ENCODE measurements at regions not wholly inside any gene's neighbourhood (a gene's known extent, or its start where the extent isn't known, plus 50 kb on each side); places are given as distances from the start of the nearest gene placed in this dataset.

- FAIRE-seq: no peak
Measured at GRCh38 chr1:81695741-81696140, 105.0 kb upstream of the ADGRL2 start.

- no peak for FAIRE-seq
Measured at GRCh38 chr1:81693316-81693715, 107.4 kb upstream of the ADGRL2 start.

- no peak for FAIRE-seq
Measured at GRCh38 chr1:81690676-81691453, 109.9 kb upstream of the ADGRL2 start.

DNA sequence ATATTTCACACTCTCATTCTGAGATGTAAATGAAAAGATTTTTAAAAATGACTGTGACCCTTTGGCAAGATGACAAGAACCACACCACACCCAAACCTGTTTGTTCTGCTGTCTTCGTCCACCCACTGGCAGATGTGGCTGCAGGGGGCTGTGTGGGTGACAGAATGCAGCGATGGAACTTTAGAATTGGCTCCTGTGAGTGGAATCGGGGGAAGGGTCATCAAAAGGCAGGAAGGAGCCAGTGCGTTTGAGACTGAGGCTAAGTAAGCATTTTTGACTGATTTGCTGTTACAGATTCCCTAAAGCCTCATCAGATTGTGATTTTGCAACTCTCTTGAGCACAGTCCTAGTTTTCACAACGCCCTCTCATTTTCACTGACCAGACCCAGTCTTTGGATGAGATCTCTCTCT is 111.2 kb upstream of the ADGRL2 start:
- FAIRE-seq: no peak

DNA sequence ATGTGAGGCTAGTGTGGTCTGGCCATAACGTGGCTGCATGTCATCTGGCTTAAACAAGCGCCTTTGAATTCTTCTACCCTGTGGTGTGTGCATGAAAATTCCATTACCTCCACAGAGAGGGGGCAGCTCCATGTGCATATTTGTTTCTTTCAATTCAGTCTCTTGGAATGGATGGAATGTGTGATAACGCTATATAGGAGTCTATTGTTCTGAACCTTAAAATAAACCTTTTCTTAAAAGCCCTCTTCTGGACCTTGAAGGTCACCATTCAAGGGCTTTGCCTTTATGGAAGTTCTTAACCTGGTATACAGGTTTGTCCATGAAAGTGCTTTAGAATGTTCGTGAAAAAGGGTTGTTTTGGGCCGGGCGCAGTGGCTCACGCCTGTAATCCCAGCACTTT is 118.2 kb upstream of the ADGRL2 start:
- FAIRE-seq: no peak

DNA sequence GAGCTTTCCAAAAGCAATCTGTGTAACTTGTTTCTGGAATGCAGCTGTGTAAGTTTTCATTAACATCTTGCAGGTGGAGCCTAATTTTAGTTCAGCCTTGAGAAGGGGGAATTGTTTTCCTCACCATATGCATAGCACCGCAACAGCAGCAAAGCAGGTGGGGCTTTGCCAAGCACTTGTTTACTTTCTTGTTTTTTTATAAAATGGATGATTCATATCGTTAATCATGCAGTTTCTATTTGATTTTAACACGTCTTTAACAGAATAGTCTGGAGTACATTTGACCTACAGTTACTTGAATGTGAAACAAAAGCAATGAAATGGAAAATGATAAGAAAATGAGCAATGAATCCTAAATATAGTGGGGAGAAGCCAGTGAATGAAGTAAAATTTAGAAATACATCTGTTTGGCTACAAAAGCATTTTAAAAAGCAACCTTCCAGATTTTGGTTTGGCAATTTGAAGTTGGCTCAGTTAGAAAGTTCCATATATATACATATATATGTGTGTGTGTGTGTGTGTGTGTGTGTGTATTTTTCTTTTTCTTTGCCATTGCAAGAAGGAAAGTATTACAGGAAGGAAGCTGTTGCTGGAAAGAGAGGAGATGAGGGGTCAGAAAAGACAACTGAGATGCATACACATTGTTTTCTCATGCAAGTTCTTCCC is 119.0 kb upstream of the ADGRL2 start:
- FAIRE-seq: no peak

DNA sequence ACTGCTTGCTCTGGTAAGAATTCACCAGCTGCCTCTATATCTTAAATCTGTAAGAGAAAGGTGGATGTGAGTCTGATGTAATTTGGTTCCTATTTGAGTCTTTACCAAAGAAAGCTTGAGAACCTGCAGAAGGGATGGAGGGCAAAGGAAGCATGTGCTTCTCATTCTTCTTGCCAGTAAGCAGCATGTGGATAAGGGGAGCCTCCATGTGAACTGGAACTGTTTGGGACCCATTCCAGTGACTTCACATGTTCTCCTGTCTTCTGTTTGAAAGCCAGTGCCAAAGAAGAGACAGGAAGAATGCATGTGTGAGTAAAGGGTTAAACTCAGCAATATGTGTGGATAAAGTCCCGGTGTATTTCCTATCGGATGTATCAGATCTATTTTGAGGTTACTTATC is 119.6 kb upstream of the ADGRL2 start:
- FAIRE-seq: no peak

DNA sequence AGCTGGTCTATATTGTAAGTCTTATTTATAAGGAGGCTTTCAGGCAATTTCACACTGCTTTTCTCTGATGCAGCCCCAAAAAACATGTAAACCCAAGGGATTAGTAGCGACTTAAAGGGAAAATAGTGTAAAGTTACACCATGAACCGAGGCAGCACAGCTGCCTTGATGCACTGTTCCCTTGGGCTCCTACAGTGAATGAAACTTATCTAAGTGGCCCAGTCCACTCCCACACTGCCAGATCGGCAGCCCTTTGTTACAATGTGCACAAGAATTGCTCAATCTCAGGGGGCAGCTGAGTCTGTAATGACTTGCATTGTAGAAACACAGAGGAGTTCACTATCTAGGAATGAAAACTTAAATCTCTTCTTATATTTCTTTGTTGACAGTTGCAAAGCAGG is 120.8 kb upstream of the ADGRL2 start:
- no peak for FAIRE-seq

DNA sequence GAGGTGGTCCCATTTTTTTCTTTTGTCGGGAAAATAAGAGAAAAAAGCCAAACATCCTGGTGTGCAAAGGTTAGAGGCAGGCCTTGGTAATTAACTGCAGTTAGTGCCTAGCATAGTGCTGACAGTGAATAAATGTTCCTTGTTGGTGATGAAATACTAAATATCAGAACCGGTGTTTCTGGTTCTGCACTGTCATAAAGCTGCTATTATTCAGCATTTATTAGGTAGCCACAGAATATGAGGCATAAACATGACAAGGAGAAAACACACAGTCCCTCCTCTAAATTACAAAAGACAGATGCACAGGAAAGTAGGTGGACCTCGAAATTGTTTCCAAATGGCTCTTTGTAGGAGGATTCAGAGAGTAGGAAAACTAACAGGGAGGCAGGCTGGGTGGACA is 122.0 kb upstream of the ADGRL2 start:
- FAIRE-seq: peak; percentile 79

GRCh38 chr1:81672766-81673165 is 128.0 kb upstream of the ADGRL2 start:
- no peak for FAIRE-seq

- FAIRE-seq: no peak
Measured at GRCh38 chr1:81671038-81671437, 129.7 kb upstream of the ADGRL2 start.

- no peak for FAIRE-seq
Measured at GRCh38 chr1:81670286-81670685, 130.4 kb upstream of the ADGRL2 start.

GRCh38 chr1:81666586-81666985 is 134.1 kb upstream of the ADGRL2 start:
- FAIRE-seq: no peak

DNA sequence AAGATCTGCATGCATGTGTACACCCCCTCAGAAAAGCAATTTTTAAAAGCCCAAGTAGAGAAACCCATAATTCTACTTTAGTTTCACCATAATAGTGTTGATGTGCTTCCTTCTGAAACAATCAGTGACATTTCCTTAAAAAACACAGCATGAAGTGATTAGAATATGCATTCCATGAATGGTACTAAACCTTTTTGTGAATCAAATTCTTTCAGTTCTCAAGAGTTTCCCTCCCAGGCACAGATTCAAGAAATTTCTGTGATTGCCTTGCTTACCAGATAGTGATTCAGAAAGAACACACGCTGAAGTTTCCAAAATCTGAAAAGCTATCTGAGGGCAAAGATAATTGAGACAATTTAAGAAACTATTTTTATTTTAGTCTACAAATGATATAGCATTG is 136.4 kb upstream of the ADGRL2 start:
- no peak for FAIRE-seq

- no peak for FAIRE-seq
Measured at GRCh38 chr1:81662913-81663526, 137.7 kb upstream of the ADGRL2 start.

- FAIRE-seq: no peak
Measured at GRCh38 chr1:81660286-81660685, 140.4 kb upstream of the ADGRL2 start.

GRCh38 chr1:81654657-81655056 is 146.1 kb upstream of the ADGRL2 start:
- FAIRE-seq: no peak

GRCh38 chr1:81654147-81654546 is 146.6 kb upstream of the ADGRL2 start:
- FAIRE-seq: no peak

DNA sequence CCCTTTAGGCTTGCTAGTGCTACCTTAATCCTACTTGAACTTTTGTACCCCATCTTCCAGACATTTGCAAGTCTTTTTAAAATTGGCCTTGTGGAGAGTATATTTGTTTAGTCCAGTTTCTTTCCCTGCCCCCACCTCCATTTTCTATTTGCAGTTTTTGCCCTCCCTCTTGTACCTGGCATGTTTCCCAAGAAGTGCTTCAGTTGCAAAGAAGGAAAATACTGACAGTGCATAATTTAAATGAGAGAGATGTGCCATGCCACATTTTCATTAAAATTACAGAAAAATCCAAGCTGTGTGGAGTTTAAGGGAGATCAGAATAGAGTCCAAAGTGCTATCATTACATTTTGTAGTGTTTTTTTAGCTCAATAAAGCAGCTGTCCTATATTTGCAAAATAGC is 150.0 kb upstream of the ADGRL2 start:
- no peak for FAIRE-seq

DNA sequence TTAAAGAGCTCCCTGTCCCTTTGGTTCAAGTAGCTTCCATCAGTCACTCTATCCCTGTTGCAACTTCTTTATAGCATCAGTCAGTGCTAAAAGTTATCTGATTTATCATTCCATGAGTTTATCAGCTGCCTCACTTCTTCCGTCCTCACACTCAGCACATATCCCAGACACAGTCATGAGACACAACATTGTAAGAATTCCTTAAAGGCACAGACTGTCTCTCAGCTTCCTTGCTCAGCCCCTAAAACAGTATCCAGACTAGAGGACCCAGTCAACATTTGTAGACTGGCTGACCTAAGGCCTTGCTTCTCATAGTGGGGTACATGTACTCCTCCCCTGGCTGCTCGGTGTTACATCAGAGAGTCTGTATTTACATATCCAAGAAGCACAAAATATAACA is 164.9 kb upstream of the ADGRL2 start:
- FAIRE-seq: no peak

- FAIRE-seq: no peak
Measured at GRCh38 chr1:81634294-81634693, 166.4 kb upstream of the ADGRL2 start.

DNA sequence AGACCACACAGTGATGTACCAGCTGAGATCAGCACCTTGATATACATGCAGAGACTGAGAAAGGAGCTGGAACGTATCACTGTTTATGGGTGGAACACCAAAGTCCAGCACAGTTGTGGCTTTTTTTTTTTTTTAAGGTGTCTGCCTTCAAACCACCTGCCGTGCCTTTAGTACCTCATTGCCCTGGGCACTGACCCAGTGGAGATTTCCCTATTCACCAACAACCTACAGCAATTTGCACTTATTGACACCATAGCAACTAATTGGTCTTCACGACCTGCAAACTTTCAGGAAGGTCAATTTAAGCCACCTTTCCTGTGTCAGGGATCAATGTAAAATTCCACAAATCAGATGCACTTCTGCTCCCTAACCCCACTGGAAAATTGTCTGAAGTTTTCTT is 181.6 kb upstream of the ADGRL2 start:
- no peak for FAIRE-seq

- FAIRE-seq: no peak
Measured at GRCh38 chr1:81618376-81618775, 182.4 kb upstream of the ADGRL2 start.

DNA sequence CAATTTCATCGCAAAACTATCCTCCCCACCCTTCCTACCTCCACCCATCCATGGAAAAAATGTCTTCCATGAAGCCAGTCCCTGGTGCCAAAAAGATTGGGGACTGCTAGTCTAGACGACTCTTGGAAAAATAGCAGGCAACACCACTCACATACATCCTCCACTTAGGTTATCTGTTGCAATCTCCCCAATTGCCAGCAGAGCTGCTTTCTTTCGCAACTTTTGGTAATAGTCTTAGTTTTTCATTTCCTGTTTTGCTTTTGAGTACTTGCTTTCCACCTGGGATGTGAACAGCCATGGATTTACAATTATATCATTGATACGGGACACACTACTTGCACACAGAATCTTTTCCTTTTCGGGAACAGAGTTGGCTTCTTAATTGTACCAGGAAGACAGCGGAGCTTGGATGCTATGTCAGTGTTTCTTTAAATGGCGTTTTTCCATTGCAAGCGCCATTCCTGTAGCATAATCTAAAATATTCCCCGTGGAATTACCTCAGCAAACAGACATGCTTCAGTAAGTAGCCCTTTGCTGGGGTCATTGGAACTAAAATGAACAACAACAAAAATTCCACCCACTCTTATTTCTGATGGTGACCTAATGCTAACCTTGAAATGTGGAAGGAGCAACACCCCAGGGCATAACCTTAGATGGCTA is 183.3 kb upstream of the ADGRL2 start:
- FAIRE-seq: no peak

Data from endometrium (tissue), 2 donors.